GM19467 (cell line): ENCODE measurements at regions not wholly inside any gene's neighbourhood (a gene's known extent, or its start where the extent isn't known, plus 50 kb on each side); places are given as distances from the start of the nearest gene placed in this dataset.

ENCODE experiments used
- ATAC-seq: cut with Tn5 transposase; IDR thresholded peaks from one replicate; pipeline ENCODE4 v1.9.1; 2021; ENCODE audit warnings: mild to moderate bottlenecking, moderate library complexity; ENCODE audit not compliant: unreplicated experiment

DNA sequence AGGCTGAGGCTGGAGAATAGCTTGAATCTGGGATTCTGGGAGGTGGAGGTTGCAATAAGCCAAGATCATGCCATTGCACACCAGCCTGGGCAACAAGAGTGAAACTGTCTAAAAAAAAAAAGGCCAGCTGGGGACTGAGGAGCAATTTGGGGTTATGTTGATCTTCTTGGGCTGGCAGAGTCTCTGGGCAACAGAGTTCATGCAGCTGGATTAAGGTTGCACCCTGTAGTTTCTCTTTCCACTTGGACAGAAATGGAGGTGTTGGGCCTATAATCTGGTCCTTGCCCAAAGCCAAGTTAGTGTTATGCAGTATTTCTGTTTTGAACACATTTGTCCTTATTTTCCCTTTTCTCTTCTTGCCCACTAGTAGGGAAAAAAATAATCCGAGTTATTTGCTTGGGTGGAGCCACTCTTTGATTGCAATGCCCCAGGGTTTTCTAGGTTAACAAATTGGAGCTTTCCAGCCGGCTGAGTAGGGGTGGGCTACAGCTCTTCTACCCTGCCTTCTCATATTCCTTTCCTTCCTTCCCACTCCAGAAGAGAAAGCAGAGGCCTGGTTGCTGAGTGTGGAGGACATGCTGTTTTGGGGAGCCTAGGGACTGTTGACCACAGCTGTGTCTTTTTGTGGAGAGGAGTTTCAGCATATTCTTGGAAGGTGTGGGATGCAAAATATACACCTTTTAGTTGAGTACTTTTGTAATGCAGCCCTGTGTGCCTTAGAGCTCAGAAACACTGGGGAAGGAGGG lies 213.9 kb downstream of the SOX4 start:
- no peak for ATAC-seq

DNA sequence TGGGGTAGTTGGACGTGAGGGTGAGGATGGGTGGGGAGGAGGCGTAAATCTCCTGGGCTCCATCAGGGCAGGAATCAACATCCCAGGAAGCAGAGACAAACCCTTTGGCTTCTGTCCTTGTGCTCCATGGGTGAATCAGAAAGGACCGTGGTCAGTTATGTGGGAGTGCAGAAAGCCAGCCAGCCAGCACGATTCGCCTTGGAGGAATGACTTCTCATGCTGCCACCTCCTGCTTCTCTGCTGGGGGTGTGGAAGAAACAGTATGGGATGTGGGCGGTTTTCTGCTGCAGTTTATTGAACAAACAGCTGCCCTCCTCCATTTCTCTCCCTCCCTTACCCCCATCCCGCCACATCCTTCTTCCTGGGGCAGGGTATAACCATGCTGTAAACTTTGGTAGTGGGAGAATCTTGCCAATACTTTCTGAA lies 214.5 kb downstream of the SOX4 start:
- no peak for ATAC-seq

DNA sequence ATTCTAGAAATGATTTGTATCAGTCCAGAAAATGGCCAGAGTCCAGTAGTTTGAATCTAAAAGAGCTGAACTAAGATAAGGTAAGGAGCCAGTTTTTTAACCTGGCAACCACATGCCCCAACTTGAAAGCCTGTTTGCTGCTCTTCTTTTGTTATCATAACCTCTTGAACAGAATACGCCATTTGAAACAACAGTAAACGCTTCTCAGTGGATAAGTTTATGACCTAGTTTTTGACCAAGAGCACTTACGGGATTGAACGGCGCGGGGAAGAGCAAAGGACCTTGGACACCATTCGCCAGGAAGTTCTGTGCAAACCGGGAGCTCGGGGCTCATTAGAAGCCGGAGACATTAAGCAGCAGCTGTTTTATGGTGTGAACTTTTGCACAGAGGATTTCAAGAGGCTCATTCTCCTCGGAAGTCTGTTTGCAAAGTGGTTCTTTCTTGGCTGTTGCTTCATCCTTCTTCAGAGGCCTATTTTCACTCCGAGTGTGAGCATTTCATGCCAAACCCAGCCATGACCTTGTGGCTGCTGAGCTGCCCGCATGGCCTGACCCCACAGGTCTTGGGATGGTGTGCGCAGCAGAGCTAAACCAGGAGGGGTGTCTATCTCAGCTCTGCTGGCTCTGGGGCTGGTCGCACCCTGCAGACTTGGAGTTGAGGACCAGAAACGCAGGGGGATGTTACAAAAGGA lies 215.1 kb downstream of the SOX4 start:
- ATAC-seq: no peak

DNA sequence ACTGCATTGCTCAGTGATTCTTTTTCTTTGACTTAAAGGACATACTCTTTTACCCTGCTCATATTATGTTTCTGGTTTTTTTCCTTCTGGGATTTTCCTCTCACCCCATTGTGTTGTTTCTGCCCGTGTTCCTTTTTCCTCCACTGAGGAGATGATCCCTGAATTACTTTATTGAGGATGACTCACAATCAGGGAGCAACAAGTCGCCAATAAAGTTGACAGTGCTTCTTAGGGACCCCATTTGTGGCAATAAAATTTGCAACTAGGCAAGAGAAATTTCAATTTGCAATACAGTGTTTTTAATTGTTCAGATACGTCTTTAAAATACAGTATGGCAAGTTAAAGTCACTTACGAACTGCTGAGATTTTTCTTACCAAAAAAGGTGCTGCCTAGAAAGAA lies 217.9 kb downstream of the SOX4 start:
- ATAC-seq: no peak

DNA sequence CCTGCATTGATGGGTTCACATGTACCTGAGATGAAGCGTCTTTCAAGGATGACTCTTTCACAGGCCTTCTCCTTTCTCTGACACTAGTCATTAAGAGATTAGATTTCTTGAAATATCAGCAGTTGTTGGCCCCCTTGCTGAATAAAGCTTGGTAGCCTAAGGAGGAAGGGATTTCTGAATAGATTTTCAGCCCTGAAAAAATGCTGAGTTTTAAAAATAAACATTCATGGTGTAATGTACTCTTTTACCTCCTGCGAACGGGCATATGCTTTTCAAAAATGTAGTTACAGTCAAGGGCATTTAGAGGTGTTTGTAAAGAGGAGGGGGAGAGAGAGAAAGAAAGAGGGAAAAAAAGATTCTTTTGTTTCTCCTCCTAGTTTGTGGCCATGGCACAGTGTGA lies 222.7 kb downstream of the SOX4 start:
- no peak for ATAC-seq

DNA sequence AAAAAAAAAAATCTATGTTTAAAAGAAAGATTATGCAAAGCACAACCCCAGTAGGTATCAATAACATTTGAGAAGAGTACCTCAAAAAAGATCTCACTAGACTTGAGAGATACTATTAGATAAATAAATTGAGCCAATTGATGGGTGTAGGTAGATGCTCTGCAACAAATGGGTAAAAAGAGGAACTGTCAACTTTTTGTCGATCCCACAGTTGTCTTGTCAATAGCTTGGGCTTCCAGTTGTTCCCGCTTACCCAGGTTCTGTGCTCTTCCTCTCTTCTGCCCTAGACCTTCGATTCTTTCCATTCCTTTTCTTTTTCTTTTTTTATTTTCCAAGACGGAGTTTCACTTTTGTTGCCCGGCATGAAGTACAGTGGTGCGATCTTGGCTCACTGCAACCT lies 226.9 kb downstream of the SOX4 start:
- no peak for ATAC-seq

DNA sequence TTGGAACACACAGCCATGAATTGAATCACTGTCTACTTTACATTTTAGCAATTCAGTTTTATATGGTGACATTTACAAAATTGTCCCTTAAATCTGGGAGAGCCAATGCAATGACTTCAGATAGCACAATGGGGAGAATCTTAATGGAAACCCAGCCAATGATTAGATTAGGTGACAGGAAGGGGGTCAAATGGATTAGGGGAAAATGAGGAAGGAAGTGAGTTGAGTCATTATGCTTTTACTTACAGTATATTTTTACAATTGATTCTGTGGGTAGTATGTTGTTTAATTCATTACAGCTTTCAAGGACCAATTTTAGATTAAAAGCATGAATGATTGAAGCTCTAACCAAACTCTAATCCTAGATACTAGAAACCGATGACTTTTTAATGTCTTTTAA lies 229.8 kb downstream of the SOX4 start:
- no peak for ATAC-seq

DNA sequence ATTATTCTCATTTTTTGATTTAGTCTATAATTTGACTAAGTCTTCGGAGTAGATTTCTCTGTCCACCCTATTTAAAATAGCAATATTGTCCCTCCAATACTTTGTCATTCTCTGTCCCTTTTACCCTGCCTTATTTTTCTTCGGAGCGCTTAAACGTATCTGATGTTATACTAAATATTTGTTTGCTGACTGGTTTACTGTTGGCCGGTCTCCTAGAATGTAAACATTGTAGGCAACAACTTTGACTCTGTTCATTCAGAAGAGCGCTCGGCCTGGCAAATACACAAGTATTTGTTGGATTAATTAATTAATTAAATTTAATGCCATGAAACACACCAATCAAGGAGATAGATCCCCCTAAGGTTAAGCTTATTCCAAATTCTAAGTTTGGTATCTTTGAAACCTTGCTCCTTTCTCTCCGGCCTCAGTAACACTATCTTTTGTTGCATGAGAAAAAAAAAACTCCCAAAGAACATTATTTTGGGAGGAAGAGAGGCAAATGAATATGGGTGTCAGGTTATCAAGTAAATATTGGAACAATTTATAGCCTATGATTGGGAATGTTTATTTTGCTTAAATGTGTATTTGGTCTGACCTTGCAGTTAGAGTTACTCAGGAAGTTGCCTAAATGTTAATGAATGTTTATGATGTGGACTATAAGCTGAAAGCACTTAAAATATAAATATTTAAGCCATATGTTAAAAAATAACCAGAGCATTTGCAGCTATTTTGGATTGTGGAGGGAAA lies 231.1 kb downstream of the SOX4 start:
- no peak for ATAC-seq

DNA sequence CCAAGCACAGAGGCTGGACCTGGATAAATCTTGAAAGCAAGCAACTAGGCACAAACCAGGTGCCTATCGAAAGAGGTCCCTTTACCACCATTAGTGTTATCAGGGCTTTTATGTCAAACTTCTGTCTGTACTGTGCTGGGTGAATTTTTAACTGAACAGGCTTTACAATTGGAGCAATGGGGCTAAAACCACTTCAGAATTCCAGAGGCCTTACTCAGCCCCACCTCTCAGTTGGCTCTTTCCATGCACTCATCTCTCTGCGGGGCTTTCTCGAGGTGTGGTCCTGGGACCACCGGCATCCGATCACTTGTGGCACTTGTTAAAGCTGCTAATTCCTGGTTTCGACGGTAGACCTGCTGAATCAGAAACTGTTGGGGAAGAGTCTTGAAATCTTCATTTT lies 232.5 kb downstream of the SOX4 start:
- no peak for ATAC-seq

DNA sequence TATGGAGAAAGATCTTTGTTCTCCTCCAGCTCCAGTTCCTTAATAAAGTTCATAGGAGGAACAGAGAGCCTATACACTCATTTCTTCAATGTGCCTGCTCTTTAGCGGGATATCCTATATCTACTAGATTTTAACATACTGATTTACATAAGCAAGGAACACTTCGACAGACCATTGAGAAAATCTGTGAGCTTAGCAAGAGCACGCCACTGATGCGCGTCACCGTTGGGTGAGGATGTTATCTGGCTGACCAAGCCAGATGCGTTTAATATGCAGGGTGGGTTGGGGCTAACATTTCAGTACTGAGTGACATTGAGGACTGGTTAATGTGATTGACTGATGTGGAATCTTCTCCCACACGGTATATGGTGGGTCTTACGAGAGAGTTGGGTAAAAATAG lies 233.4 kb downstream of the SOX4 start:
- ATAC-seq: no peak

DNA sequence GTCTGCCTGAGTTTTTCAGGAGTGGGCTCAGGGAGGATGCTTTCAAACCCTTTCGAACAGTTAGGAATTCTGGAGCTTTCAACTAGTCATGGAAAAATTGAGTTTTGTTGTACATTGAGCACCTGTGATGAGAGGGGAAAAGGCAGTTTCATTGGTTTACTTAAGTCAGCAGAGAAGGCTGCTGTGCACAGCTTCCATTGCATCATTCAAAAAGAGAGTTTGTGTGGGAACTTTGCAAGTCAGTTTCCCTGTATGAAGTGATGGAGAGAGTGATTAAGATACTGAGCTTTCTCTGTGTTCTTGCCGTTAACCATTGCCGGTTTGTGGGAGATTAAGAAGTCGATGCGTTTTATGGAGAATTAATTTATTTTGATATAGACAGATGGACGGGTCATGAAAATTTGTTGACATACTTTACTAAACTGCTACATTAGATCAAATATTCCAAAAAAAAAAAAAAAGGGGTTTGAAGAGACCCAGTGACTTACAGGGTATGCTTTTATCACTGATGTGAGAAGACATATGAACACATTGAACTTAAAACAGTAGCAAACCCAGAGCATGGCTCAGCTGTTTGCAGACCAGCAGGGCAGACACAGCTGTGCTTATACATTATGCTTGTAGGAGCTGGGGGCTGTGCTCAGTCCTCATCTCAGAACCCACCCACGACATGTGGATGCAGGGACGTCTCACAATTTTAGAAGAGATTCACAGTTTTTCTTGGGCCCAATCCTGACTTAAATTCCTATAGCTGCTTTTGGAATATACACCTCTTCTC lies 234.1 kb downstream of the SOX4 start:
- no peak for ATAC-seq

DNA sequence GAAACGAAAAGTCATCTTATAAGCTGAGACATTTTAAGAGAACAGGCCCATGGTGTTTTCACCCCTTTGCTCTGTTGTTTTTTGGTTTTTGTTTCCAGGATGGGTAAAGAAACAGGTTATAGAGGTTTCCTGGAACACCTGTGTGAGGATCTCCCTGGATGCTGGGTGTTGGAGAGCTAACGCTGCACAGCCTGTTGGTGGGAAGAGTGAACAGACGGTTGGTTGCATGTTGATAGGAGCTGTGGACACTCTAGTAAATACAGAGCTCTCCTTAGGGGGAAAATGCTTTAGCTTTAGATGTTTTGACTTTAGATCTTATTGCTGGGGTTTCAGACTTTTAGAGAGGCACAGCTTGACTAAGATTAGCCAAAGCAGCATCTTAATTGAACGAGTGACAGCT lies 235.2 kb downstream of the SOX4 start:
- ATAC-seq: no peak

DNA sequence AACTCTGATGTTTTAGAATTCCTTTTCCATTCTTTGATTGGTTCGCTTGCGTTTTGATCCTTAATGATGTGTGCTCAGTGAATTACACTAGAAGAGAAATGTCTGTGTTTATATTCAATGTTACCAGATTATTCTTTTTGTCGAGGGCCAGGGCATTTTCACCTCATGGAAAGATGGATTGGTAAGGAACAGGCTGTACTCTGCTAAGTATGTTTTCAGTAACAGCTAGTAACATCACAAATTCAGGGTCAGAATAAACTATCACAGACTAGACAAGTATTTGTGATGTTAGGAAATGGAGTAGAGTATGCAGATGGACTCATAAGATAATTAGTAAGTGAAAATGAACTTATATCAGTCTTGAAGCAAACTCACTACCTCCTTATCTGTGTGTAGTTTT lies 235.6 kb downstream of the SOX4 start:
- no peak for ATAC-seq

DNA sequence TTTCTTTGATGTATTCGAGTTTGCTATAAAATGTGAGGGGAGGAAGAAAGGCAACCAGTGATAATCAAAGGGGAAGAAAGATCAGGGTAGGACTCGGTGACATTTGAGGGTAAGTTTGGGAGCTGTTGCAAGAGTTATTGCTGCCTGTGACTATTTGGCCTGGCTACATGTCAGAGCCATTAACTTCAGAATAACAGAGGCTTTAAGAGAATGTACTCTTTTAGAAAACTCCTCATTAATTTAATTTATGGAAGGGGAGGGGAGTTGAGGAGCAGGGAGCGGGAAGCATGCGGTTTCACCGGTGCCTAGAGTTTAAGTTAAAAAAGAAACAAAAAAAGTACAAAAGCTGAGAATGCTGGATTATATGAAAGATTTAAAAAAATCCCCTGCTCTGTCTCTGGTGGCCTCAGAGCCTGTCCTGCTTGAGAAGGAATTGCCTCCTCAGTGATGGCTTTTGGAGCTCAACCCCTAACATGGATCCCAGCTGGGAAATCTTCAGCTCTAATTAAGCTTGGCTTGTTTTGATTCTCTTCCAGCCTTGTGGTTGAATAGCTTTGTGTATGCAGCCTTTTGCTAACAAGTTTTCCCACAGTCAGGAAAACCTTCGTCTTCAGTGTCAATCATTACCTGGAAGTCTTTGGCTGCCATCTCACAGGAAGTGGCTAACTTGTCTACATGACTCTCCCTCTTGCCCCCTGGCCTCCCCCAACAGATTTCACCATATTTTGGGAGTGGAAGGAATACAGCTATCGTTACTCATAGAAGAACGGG lies 238.2 kb downstream of the SOX4 start:
- no peak for ATAC-seq

DNA sequence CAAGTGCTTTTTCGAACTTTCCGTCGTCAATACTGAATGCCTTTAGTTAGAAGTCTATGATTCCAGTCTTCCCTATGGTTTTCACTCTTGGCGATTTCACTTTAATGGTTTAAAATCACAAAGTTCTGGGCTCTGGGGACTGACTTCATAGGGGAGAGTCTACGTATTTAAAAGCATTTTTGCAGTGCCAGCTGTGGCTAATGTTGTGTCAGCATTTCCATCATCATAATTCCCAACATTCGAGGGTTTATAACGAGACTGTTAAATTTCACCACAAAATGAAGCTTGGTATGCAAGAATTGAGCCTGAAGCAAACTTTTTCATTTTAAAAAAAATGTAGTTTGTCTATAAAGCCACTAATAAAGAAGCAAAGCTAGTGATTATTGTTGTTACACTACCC lies 242.7 kb downstream of the SOX4 start:
- no peak for ATAC-seq

DNA sequence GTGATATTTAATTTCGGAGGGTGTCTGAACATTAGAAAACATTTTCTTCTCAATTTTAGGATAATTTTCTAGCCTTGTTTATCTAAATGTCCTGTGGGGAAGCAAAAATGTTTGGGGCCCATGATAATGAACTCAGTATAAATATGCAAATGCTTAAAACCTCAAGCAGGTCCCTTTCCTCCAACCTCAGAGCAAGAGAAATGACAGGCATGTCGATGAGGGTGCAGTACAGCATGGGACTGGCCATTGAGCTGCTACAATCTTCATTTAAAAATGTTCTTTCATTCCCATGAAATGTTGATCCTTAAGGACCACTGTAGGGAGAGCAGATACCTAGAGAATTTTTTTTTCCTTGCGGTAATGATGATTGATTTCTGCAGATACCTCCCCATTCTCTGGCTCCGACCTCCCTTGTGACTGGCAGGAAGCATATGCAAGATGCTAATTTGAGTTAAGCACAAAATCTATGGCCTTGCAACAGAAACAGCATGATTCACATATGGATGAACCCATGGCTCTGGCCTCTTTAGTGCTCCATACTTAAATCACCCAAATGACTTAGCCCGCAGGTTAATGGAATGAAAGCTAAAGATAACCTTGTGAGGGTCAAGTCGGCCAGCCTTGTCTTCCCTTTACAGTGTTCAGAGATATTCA lies 243.3 kb downstream of the SOX4 start:
- ATAC-seq: no peak

DNA sequence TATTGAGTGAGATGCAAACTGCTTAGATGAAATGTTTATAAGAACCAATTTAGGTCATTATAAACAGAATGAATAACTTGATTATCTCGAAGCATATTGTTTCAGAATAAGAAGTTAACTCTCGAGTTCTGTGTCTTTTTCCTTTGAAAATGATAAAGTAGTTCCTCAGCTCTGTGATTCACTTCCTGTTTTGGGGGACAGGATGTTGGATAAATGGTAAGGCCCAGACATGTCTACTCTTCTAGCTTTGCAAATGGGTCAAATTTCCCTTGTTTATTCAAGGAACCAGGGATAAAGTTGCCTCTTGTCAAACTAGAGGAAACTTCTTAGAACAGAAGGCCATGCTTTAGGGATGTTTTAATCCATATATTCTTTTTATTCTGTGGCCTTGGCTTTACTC lies 246.9 kb downstream of the SOX4 start:
- ATAC-seq: no peak

DNA sequence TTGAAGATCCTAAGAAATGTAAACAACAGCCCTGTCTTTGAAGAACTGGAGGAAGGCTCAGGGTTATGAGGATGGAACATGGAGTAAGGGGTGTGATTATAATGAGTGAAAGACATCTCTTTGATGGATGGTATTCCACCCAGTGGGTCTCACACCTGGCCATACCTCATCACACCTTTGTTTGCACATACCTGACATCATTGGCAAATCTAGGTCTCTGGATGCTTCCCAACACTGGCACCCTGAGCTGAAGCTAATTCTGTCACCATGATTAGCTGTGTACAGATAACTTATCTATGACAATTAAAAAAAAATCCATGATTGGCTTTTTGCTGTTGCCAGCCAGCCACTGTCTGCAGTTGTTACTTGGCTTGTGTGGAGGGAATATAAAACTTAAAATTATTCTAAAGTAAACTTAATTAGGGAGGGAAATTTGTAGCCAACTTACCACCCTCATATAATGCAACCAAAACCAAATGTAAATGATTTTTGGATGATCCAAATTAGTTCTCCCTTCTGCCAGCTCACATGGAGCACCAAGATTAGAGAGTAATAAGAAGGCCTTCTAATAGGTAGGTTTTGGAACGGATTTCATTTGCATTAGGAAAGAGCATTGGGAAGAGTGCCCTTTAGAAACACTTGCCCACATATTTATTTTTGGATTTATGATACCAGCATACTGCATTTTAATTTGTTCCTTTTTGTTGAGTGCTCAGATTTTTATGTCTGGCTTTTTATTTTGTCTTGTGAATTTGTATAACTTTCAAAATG lies 249.5 kb downstream of the SOX4 start:
- ATAC-seq: no peak
